Neural cell (in vitro differentiated cells): ENCODE measurements at regions not wholly inside any gene's neighbourhood (a gene's known extent, or its start where the extent isn't known, plus 50 kb on each side); places are given as distances from the start of the nearest gene placed in this dataset.

ENCODE experiments used
- CTCF ChIP-seq: fragments of 450-650 bp; IDR thresholded peaks from 2 replicates; pipeline ENCODE4 v1.5.1; 2014; ENCODE audit warnings: antibody characterized with exemption, mild to moderate bottlenecking, moderate library complexity; ENCODE audit not compliant: poor library complexity, severe bottlenecking
- EP300 ChIP-seq: fragments of 450-650 bp; conservative IDR thresholded peaks from 2 replicates; pipeline ENCODE4 v1.6.1; 2014; ENCODE audit warnings: antibody characterized with exemption, mild to moderate bottlenecking, moderate library complexity; ENCODE audit not compliant: poor library complexity, severe bottlenecking
- EZH2 ChIP-seq: fragments of 200-600, 300-800 bp; shearing (Covaris generic), sonication (generic); IDR thresholded peaks from 2 replicates; pipeline ENCODE4 v1.6.1; 2014; ENCODE audit warnings: antibody characterized with exemption, low read length, borderline replicate concordance, mild to moderate bottlenecking; ENCODE audit not compliant: insufficient read depth, poor library complexity, severe bottlenecking
- POLR2AphosphoS5 ChIP-seq: IDR thresholded peaks from 2 replicates; pipeline ENCODE4 v1.6.1; 2012
- RAD21 ChIP-seq: fragments of 450-650 bp; conservative IDR thresholded peaks from 2 replicates; pipeline ENCODE4 v1.6.1; 2014; ENCODE audit warnings: antibody characterized with exemption, mild to moderate bottlenecking, moderate library complexity
- REST ChIP-seq: IDR thresholded peaks from 2 replicates; pipeline ENCODE4 v1.6.1; 2012; ENCODE audit warnings: borderline replicate concordance
- SMC3 ChIP-seq: fragments of 450-650 bp; conservative IDR thresholded peaks from 2 replicates; pipeline ENCODE4 v1.6.1; 2014; ENCODE audit warnings: antibody characterized with exemption, mild to moderate bottlenecking, moderate library complexity; ENCODE audit not compliant: poor library complexity
- TAF1 ChIP-seq: IDR thresholded peaks from 2 replicates; pipeline ENCODE4 v1.6.1; 2012; ENCODE audit warnings: low read depth

GRCh38 chr11:113529606-113530005, 54.4 kb upstream of the DRD2 start:
- no peak for TF ChIP-seq CTCF
- TF ChIP-seq EZH2 = no peak
- TF ChIP-seq POLR2AphosphoS5 = no peak
- TF ChIP-seq SMC3 = no peak
- TF ChIP-seq REST = no peak
- no peak for TF ChIP-seq EP300
- TF ChIP-seq TAF1 = no peak
- no peak for TF ChIP-seq RAD21
